B cell (primary cell): ENCODE measurements at regions not wholly inside any gene's neighbourhood (a gene's known extent, or its start where the extent isn't known, plus 50 kb on each side); places are given as distances from the start of the nearest gene placed in this dataset.

ENCODE experiments used
- ATAC-seq: fragments of 200-7000 bp; cut with Tn5 transposase; one replicate; pipeline ENCODE4 v1.10.0; 2021; ENCODE audit warnings: low read depth, mild to moderate bottlenecking, moderate number of reproducible peaks, moderate library complexity
- CTCF ChIA-PET: fragments of 350-600 bp; sonication (Branson Sonifier 250); formaldehyde crosslinking; loops from one replicate; lab custom pipeline; 2021; ENCODE audit warnings: antibody characterized with exemption, inconsistent platforms; lab: Charles Lee
- POLR2A ChIA-PET: fragments of 350-600 bp; sonication (Branson Sonifier 250); formaldehyde crosslinking; loops from one replicate; lab custom pipeline; 2021; ENCODE audit warnings: antibody characterized with exemption; lab: Charles Lee
- DNase-seq: peaks from one replicate; pipeline ENCODE4 v3.0.0; 2013
- H2AFZ ChIP-seq: 2 replicates; pipeline ENCODE4 v1.6.1; 2012; ENCODE audit warnings: mild to moderate bottlenecking, low read depth, low read length; ENCODE audit not compliant: insufficient read depth, poor library complexity, severe bottlenecking
- H3K27ac ChIP-seq, 2 donors: 1 replicate in 1 of 2; 2 replicates in 1 of 2; pipeline ENCODE4 v1.5.1; 2012 to 2013; ENCODE audit warnings: low read length in 2 of 2, mild to moderate bottlenecking in 2 of 2, moderate library complexity in 1 of 2
- H3K27me3 ChIP-seq, 4 experiments: fragments of 200-600 bp in 1 of 4; sonication (generic) in 1 of 4; replicated peaks in 1 of 4; 1 replicate in 2 of 4; 2 replicates in 2 of 4; pipeline versions ENCODE4 v1.6.1 to v1.7.0; 2013 to 2016; ENCODE audit warnings: low read length in 3 of 4, mild to moderate bottlenecking in 2 of 4, mixed read lengths in 1 of 4, moderate library complexity in 1 of 4; ENCODE audit not compliant: insufficient read depth in 4 of 4, control insufficient read depth in 3 of 4; ENCODE audit errors: control extremely low read depth in 1 of 4
- H3K36me3 ChIP-seq, 2 experiments: replicated peaks in 1 of 2; 1 replicate in 1 of 2; 2 replicates in 1 of 2; pipeline versions ENCODE4 v1.6.1 to v1.7.1; 2013; ENCODE audit warnings: low read length in 1 of 2; ENCODE audit not compliant: insufficient read depth in 2 of 2, control insufficient read depth in 1 of 2; ENCODE audit errors: control extremely low read depth in 1 of 2, extremely low read depth in 1 of 2
- H3K4me1 ChIP-seq, 2 donors: fragments of 200-600 bp in 1 of 2; sonication (generic) in 1 of 2; 1 replicate in 1 of 2; 2 replicates in 1 of 2; pipeline versions ENCODE4 v1.5.1 to v1.6.1; 2013 to 2017; ENCODE audit warnings: low read length in 2 of 2; ENCODE audit not compliant: control insufficient read depth in 2 of 2, insufficient read depth in 2 of 2
- H3K4me2 ChIP-seq: replicated peaks from 2 replicates; pipeline ENCODE3; 2012; ENCODE audit warnings: mild to moderate bottlenecking, low read depth, low read length; ENCODE audit not compliant: poor library complexity, severe bottlenecking
- H3K4me3 ChIP-seq, 5 experiments: fragments of 200-600 bp in 1 of 5; sonication (generic) in 1 of 5; 1 replicate in 3 of 5; 2 replicates in 2 of 5; pipeline versions ENCODE4 v1.5.1 to v1.7.0; 2011 to 2016; ENCODE audit warnings: low read length in 4 of 5, mild to moderate bottlenecking in 4 of 5, low read depth in 2 of 5, control low read depth in 1 of 5, moderate library complexity in 1 of 5; ENCODE audit not compliant: insufficient read depth in 1 of 5; ENCODE audit errors: control extremely low read depth in 1 of 5, extremely low read depth in 1 of 5
- H3K79me2 ChIP-seq: fragments of 200-600 bp; sonication (generic); one replicate; pipeline ENCODE4 v1.6.0; 2016; ENCODE audit warnings: low read length; ENCODE audit not compliant: control insufficient read depth, insufficient read depth
- H3K9ac ChIP-seq: fragments of 200-600 bp; sonication (generic); 2 replicates; pipeline ENCODE4 v1.6.1; 2017; ENCODE audit warnings: mild to moderate bottlenecking, low read length, moderate library complexity
- H3K9me3 ChIP-seq, 3 donors: one replicate each; pipeline versions ENCODE4 v1.6.1 to v1.7.1; 2013; ENCODE audit warnings: low read length in 2 of 3; ENCODE audit not compliant: control insufficient read depth in 2 of 3, insufficient read depth in 1 of 3; ENCODE audit errors: control extremely low read depth in 1 of 3
- H4K20me1 ChIP-seq: 2 replicates; pipeline ENCODE4 v1.6.0; 2012; ENCODE audit warnings: mild to moderate bottlenecking, low read length; ENCODE audit not compliant: insufficient read depth, control insufficient read depth, poor library complexity, severe bottlenecking
- H3K27ac Mint-ChIP-seq: one replicate; pipeline ENCODE4 v1.8.0; 2021; ENCODE audit warnings: mixed read lengths
- H3K27me3 Mint-ChIP-seq: one replicate; pipeline ENCODE4 v1.8.0; 2021; ENCODE audit warnings: mixed read lengths
- H3K4me1 Mint-ChIP-seq: one replicate; pipeline ENCODE4 v1.8.0; 2021; ENCODE audit warnings: mixed read lengths
- H3K4me3 Mint-ChIP-seq: one replicate; pipeline ENCODE4 v1.8.0; 2021; ENCODE audit warnings: mixed read lengths
- H3K9me3 Mint-ChIP-seq: one replicate; pipeline ENCODE4 v1.8.0; 2022; ENCODE audit warnings: mixed read lengths; ENCODE audit not compliant: insufficient read depth
- CTCF ChIP-seq: fragments of 200-600 bp; IDR thresholded peaks from one replicate; pipeline ENCODE4 v1.8.0; 2022; ENCODE audit warnings: antibody characterized with exemption, mild to moderate bottlenecking
- EZH2 ChIP-seq: IDR thresholded peaks from 2 replicates; pipeline ENCODE4 v1.6.1; 2012; ENCODE audit warnings: borderline replicate concordance, low read depth, mild to moderate bottlenecking, moderate library complexity, low read length; ENCODE audit not compliant: insufficient read depth, poor library complexity, severe bottlenecking
- WGBS: methylation state at CpG from one replicate; pipeline ENCODE4 v1.1.5; 2013; ENCODE audit warnings: missing lambda C conversion rate; ENCODE audit not compliant: insufficient coverage; 5-methylcytosine and 5-hydroxymethylcytosine counted together
- intact Hi-C: fragments of 100-400 bp; cut with micrococcal nuclease; formaldehyde crosslinking; loops from one replicate; pipeline ENCODE4 v1.10.0; 2022

- Histone ChIP-seq H3K4me1 (no peaks in the 10 kb centered on the region), H3K4me2 (no peak overlapping the region), H3K9me3 (no peaks in the 10 kb centered on the region), H3K79me2 (no peaks in the 10 kb centered on the region), H4K20me1 (no peaks in the 10 kb centered on the region), H3K27ac (no peak overlapping the region), H3K4me3 (no peak overlapping the region), H3K9ac (no peak overlapping the region), H3K27me3 (no peaks in the 10 kb centered on the region), H3K36me3 (no peaks in the 10 kb centered on the region), H2AFZ (no peak overlapping the region)
- ChIA-PET POLR2A (no interaction called here), CTCF (no interaction called here)
- WGBS: no CpG with 5 or more reads among the region's 1 CpG
- TF ChIP-seq EZH2 (no peak), CTCF (no peak)
- ATAC-seq (no peak), DNase-seq (no peak)
- H3K27me3 Mint-ChIP-seq: no peaks in the 10 kb centered on the region
- no peaks in the 10 kb centered on the region for H3K4me1 Mint-ChIP-seq
- no peak overlapping the region for H3K27ac Mint-ChIP-seq
- peaks cover 3% of the 10 kb centered on the region for H3K9me3 Mint-ChIP-seq
- no peak overlapping the region for H3K4me3 Mint-ChIP-seq
- intact Hi-C loops: no loop called here
Observed at GRCh38 chrY:15441878-15442277, 917.5 kb downstream of the NLGN4Y start.

- CTCF ChIA-PET: no interaction called here
- TF ChIP-seq EZH2 (no peak), CTCF (no peak)
- H3K27ac Mint-ChIP-seq: no peak overlapping the region
Observed at GRCh38 chrY:15445871-15446270, 921.5 kb downstream of the NLGN4Y start.

More at GRCh38 chrY:15445871-15446270, 921.5 kb downstream of the NLGN4Y start:
- H3K4me1 Mint-ChIP-seq: no peaks in the 10 kb centered on the region
- no peak overlapping the region for H3K4me3 Mint-ChIP-seq
- ATAC-seq (no peak), DNase-seq (no peak)
- Histone ChIP-seq H3K27ac (no peak overlapping the region), H2AFZ (no peak overlapping the region), H3K79me2 (no peaks in the 10 kb centered on the region), H3K9me3 (no peaks in the 10 kb centered on the region), H3K4me1 (no peaks in the 10 kb centered on the region), H3K4me2 (no peak overlapping the region), H4K20me1 (no peaks in the 10 kb centered on the region), H3K9ac (no peak overlapping the region), H3K4me3 (no peak overlapping the region), H3K36me3 (no peaks in the 10 kb centered on the region), H3K27me3 (no peaks in the 10 kb centered on the region)
- intact Hi-C loops: no loop called here
- no peaks in the 10 kb centered on the region for H3K27me3 Mint-ChIP-seq
- H3K9me3 Mint-ChIP-seq: no peaks in the 10 kb centered on the region
- 100% methylated on average over 1 of the region's 1 CpG for WGBS
- POLR2A ChIA-PET: no interaction called here
